ENCODE measurements at regions not wholly inside any gene's neighbourhood (a gene's known extent, or its start where the extent isn't known, plus 50 kb on each side); places are given as distances from the start of the nearest gene placed in this dataset.

DNA sequence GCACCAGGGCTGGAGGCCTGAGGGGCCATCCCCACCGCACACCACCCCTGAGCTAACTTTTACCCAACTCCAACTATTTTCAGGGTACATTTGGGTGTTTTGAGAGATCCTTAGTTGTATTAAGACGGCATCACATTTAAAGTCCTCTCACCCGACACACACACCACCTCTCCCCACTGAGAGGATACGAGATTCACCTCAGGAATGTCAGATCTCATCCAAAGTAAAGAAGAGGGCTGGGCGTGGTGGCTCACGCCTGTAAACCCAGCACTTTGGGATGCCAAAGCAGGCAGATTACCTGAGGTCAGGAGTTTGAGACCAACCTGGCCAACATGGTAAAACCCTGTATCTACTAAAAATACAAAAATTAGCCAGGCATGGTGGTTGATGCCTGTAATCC is 88.4 kb downstream of the RBFOX3 start:
- H2AFZ ChIP-seq (ENCODE audit: low read length): no peak overlapping the region
- no peaks in the 10 kb centered on the region for H3K27me3 ChIP-seq (ENCODE audit: insufficient read depth, low read length, poor library complexity, severe bottlenecking)
- H3F3A ChIP-seq (ENCODE audit: low read depth): no peaks in the 10 kb centered on the region
- H3K9ac ChIP-seq (ENCODE audit: low read depth, low read length, poor library complexity, severe bottlenecking): no peak overlapping the region
- H3K4me1 ChIP-seq (ENCODE audit: insufficient read depth, low read length, poor library complexity, severe bottlenecking): no peaks in the 10 kb centered on the region
- H3K9me2 ChIP-seq (replicated peaks; ENCODE audit: low read depth, low read length): no peaks in the 10 kb centered on the region
- H3K9me3 ChIP-seq (ENCODE audit: insufficient read depth, low read depth, low read length): no peaks in the 10 kb centered on the region
- H3K79me2 ChIP-seq (ENCODE audit: insufficient read depth, low read length): no peaks in the 10 kb centered on the region
- no peaks in the 10 kb centered on the region for H4K20me1 ChIP-seq (ENCODE audit: insufficient read depth, low read length, poor library complexity, severe bottlenecking)
- H3K36me3 ChIP-seq (ENCODE audit: insufficient read depth, low read length): no peaks in the 10 kb centered on the region
- TF ChIP-seq, protein P1, sequence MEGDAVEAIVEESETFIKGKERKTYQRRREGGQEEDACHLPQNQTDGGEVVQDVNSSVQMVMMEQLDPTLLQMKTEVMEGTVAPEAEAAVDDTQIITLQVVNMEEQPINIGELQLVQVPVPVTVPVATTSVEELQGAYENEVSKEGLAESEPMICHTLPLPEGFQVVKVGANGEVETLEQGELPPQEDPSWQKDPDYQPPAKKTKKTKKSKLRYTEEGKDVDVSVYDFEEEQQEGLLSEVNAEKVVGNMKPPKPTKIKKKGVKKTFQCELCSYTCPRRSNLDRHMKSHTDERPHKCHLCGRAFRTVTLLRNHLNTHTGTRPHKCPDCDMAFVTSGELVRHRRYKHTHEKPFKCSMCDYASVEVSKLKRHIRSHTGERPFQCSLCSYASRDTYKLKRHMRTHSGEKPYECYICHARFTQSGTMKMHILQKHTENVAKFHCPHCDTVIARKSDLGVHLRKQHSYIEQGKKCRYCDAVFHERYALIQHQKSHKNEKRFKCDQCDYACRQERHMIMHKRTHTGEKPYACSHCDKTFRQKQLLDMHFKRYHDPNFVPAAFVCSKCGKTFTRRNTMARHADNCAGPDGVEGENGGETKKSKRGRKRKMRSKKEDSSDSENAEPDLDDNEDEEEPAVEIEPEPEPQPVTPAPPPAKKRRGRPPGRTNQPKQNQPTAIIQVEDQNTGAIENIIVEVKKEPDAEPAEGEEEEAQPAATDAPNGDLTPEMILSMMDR (conservative IDR thresholded peaks at IDR 0.05; ENCODE audit: low read length): no peak
- TF ChIP-seq EZH2phosphoT487 (IDR thresholded peaks at IDR 0.05; ENCODE audit: borderline replicate concordance): no peak
- H3K4me3 ChIP-seq (ENCODE audit: low read length, poor library complexity, severe bottlenecking): no peak overlapping the region
- no peak overlapping the region for H3K4me2 ChIP-seq (ENCODE audit: low read depth, low read length, poor library complexity, severe bottlenecking)

DNA sequence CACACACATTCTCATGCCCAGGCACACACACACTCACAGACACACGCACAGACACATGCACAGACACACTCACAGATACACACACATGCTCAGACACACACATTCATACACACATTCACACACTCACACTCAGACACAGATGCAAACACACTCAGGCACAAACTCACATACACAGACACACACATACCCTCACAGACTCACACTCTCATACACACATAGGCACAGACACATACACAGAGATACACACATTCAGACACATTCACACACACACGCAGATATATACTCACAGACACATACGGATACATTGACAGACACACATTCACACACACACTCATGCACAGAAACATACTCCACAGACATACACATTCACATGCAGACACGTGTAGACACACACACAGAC is 89.6 kb downstream of the RBFOX3 start:
- Histone ChIP-seq H3K4me2 (ENCODE audit: low read depth, low read length, poor library complexity, severe bottlenecking) (no peak overlapping the region), H3K4me1 (ENCODE audit: insufficient read depth, low read length, poor library complexity, severe bottlenecking) (no peaks in the 10 kb centered on the region), H3K9me3 (ENCODE audit: insufficient read depth, low read depth, low read length) (no peaks in the 10 kb centered on the region), H3K4me3 (ENCODE audit: low read length, poor library complexity, severe bottlenecking) (no peak overlapping the region), H3K9me2 (replicated peaks; ENCODE audit: low read depth, low read length) (no peaks in the 10 kb centered on the region), H3K36me3 (ENCODE audit: insufficient read depth, low read length) (no peaks in the 10 kb centered on the region), H3K79me2 (ENCODE audit: insufficient read depth, low read length) (no peaks in the 10 kb centered on the region), H3K27me3 (ENCODE audit: insufficient read depth, low read length, poor library complexity, severe bottlenecking) (no peaks in the 10 kb centered on the region), H3K9ac (ENCODE audit: low read depth, low read length, poor library complexity, severe bottlenecking) (no peak overlapping the region), H2AFZ (ENCODE audit: low read length) (no peak overlapping the region), H4K20me1 (ENCODE audit: insufficient read depth, low read length, poor library complexity, severe bottlenecking) (no peaks in the 10 kb centered on the region), H3F3A (ENCODE audit: low read depth) (no peaks in the 10 kb centered on the region)
- TF ChIP-seq EZH2phosphoT487 (IDR thresholded peaks at IDR 0.05; ENCODE audit: borderline replicate concordance): no peak
- TF ChIP-seq, protein P1 (conservative IDR thresholded peaks at IDR 0.05; ENCODE audit: low read length): no peak

DNA sequence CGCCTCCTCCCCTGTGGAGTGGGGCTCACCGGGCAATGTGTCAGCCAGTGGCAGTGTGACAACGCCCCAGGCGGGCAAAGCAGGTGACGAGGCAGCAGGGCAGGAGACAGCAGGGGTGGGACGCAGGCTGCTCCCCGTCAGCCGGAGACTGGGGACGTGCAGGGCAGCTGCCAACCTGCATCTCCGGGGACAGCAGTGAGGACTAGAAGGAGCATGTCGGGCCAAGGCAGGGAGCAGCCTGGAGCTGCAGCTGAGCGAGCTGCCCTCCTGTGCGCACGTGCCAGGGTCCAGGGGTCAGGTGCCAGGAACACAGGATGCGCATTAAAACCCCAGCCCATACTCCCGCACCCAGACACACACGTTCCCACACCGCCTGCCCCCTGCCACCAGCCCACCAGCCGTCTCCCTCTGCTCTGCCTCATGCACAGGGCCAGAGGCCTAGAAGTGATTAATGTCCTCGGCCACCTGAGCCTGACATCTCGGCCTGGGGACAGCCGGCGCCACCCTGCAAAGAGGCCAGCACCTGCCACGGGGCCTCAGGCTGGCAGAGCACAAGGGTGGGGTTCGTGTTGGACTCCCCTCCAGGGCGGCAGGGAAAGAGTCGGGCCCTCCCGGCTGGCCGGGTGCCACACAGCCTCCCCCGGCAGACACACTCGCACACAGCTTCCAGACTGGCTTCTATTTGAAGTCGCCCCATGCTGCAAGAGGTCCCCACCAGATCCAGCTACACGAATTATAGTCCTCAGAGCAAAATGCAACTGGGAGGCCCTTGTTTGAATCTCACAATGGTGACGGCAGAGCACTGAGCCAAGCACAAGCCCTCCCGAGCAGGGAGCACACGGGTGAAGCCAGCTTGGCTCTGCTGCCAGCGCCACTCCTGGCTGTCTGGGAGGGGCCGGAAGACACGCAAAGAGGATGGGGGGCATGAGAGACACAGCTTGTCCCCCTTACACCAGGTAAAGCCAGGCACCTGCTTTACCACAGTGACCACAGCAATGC is 90.4 kb downstream of the RBFOX3 start:
- H3K79me2 ChIP-seq (ENCODE audit: insufficient read depth, low read length): no peaks in the 10 kb centered on the region
- TF ChIP-seq, protein P1 (conservative IDR thresholded peaks at IDR 0.05; ENCODE audit: low read length): no peak
- no peak for TF ChIP-seq EZH2phosphoT487 (IDR thresholded peaks at IDR 0.05; ENCODE audit: borderline replicate concordance)
- no peaks in the 10 kb centered on the region for H3K9me3 ChIP-seq (ENCODE audit: insufficient read depth, low read depth, low read length)
- no peak overlapping the region for H3K4me3 ChIP-seq (ENCODE audit: low read length, poor library complexity, severe bottlenecking)
- no peaks in the 10 kb centered on the region for H3K9me2 ChIP-seq (replicated peaks; ENCODE audit: low read depth, low read length)
- H3F3A ChIP-seq (ENCODE audit: low read depth): no peaks in the 10 kb centered on the region
- no peak overlapping the region for H3K4me2 ChIP-seq (ENCODE audit: low read depth, low read length, poor library complexity, severe bottlenecking)
- no peak overlapping the region for H3K9ac ChIP-seq (ENCODE audit: low read depth, low read length, poor library complexity, severe bottlenecking)
- H2AFZ ChIP-seq (ENCODE audit: low read length): no peak overlapping the region
- no peaks in the 10 kb centered on the region for H3K27me3 ChIP-seq (ENCODE audit: insufficient read depth, low read length, poor library complexity, severe bottlenecking)
- no peaks in the 10 kb centered on the region for H3K4me1 ChIP-seq (ENCODE audit: insufficient read depth, low read length, poor library complexity, severe bottlenecking)
- no peaks in the 10 kb centered on the region for H3K36me3 ChIP-seq (ENCODE audit: insufficient read depth, low read length)
- H4K20me1 ChIP-seq (ENCODE audit: insufficient read depth, low read length, poor library complexity, severe bottlenecking): no peaks in the 10 kb centered on the region
